Erythroblast (primary cell): ENCODE measurements at regions not wholly inside any gene's neighbourhood (a gene's known extent, or its start where the extent isn't known, plus 50 kb on each side); places are given as distances from the start of the nearest gene placed in this dataset.

Source experiments
- GATA1 ChIP-seq: IDR thresholded peaks from 2 replicates; pipeline ENCODE4 v1.6.1; 2011; ENCODE audit warnings: low read depth, mild to moderate bottlenecking, control low read depth, low read length, moderate library complexity
- POLR2A ChIP-seq: IDR thresholded peaks from 2 replicates; pipeline ENCODE4 v1.6.1; 2011; ENCODE audit warnings: mild to moderate bottlenecking, low read length

- no peak for TF ChIP-seq POLR2A
- no peak for TF ChIP-seq GATA1
Measured at GRCh38 chr15:36278219-36278618, 301.2 kb upstream of the CDIN1 start.
